GM12873 (cell line): ENCODE measurements at regions not wholly inside any gene's neighbourhood (a gene's known extent, or its start where the extent isn't known, plus 50 kb on each side); places are given as distances from the start of the nearest gene placed in this dataset.

ENCODE experiments used
- CTCF ChIP-seq: IDR thresholded peaks from 2 replicates; pipeline ENCODE4 v1.5.1; 2012; ENCODE audit warnings: low read depth, mild to moderate bottlenecking, moderate library complexity, low read length, control low read depth; ENCODE audit not compliant: insufficient read depth; ENCODE audit errors: missing control alignments

GRCh38 chr2:22454826-22455485, 930.0 kb upstream of the KLHL29 start:
- TF ChIP-seq CTCF: no peak

DNA sequence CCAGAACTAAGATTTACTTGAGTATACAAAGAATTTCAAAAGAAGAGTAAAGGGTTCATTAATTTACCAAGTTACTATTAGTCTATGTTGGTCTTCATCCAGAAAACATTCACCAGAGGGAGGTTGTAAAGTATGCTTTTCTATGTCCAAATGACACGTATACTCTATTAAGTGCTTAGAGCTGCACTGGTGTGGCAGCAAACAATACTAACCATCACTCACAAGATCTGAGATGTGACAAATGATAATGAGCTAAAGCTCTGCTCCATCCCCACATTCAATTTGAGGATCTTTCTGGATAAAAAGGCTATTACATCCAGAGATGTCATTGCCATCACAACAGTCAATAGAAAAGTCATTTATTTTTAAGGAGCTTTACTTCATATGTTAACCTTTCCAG, 926.5 kb upstream of the KLHL29 start:
- no peak for TF ChIP-seq CTCF

DNA sequence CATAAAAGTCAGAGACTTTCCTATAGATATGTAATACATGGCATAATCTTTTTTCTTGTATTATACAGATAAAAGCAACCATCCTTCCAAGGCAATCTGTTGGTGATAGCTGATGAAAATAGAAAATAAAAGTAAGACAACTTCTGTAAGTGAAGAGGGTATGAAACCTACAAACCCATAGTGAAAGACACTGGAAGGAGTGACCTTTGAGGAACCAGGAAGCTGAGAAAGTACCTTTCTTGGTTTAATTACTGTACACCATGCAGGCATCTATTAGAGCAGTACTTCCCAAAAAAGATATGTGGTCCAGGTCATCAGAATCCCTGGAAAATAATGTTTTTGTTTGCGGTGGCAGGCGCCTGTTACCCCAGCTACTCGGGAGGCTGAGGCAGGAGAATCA, 906.6 kb upstream of the KLHL29 start:
- no peak for TF ChIP-seq CTCF

GRCh38 chr2:22481486-22482259, 903.3 kb upstream of the KLHL29 start:
- TF ChIP-seq CTCF: no peak

DNA sequence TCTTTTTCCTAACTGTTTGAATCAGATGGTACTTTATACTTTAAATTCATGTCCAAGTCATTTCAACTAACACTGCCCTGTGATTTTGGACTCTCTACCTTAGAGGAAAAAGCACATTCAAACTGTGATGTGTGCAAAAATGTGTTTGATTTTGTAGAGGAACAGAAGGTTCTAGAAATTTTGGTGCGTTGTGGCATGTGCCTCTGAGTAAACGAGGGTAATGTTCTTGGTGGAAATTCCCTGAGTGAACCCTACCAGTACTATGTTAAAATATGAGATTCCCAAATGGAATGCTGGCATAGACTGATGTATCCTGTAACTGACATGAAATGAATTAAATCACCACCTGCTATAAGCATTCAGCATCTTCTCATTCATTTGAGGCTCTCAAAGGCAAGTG, 901.9 kb upstream of the KLHL29 start:
- no peak for TF ChIP-seq CTCF

GRCh38 chr2:22485486-22485885, 899.5 kb upstream of the KLHL29 start:
- TF ChIP-seq CTCF: no peak

- TF ChIP-seq CTCF: no peak
Measured at GRCh38 chr2:22486343-22486742, 898.6 kb upstream of the KLHL29 start.
